Peyer's patch (tissue), 4 donors: ENCODE measurements at regions not wholly inside any gene's neighbourhood (a gene's known extent, or its start where the extent isn't known, plus 50 kb on each side); places are given as distances from the start of the nearest gene placed in this dataset.

Experiments
- POLR2A ChIP-seq, 2 donors: fragments of 450-650 bp; IDR thresholded peaks; one replicate each; pipeline ENCODE4 v1.5.1; 2017; ENCODE audit warnings: antibody characterized with exemption in 2 of 2, mild to moderate bottlenecking in 2 of 2, moderate library complexity in 2 of 2
- TF ChIP-seq, protein P1 (sequence below), 6 experiments: fragments of 450-650 bp in 4 of 6; fragments of 200-600 bp in 2 of 6; sonication (generic) in 1 of 6; IDR thresholded peaks; one replicate each; pipeline ENCODE4 v1.5.1; 2017 to 2019; ENCODE audit warnings: antibody characterized with exemption in 6 of 6, mild to moderate bottlenecking in 3 of 6, moderate library complexity in 1 of 6

DNA sequence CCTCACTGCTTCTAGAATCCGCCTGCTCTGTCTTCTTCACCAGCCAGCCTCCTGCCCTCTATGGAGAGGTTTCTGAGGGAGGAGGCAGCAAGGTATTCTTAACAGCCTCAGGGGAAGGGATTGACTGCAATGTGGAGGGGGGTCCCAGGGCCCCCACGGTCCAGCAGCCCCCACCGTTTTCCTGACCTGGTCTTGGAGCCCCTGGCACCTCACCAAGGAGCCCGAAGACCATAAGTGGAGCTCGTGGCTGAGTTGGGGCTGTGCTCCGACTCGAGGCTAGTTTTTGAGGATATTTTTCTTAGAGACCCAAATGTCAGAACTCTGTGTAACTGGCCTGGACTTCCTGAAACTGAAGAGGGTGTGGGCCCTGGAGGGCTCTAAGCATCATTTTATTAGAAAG is 590.0 kb downstream of the BRD1 start:
- TF ChIP-seq, protein P1, sequence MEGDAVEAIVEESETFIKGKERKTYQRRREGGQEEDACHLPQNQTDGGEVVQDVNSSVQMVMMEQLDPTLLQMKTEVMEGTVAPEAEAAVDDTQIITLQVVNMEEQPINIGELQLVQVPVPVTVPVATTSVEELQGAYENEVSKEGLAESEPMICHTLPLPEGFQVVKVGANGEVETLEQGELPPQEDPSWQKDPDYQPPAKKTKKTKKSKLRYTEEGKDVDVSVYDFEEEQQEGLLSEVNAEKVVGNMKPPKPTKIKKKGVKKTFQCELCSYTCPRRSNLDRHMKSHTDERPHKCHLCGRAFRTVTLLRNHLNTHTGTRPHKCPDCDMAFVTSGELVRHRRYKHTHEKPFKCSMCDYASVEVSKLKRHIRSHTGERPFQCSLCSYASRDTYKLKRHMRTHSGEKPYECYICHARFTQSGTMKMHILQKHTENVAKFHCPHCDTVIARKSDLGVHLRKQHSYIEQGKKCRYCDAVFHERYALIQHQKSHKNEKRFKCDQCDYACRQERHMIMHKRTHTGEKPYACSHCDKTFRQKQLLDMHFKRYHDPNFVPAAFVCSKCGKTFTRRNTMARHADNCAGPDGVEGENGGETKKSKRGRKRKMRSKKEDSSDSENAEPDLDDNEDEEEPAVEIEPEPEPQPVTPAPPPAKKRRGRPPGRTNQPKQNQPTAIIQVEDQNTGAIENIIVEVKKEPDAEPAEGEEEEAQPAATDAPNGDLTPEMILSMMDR (IDR thresholded peaks at IDR 0.05) = no peak
- TF ChIP-seq POLR2A (IDR thresholded peaks at IDR 0.05) = no peak
